ENCODE measurements at regions not wholly inside any gene's neighbourhood (a gene's known extent, or its start where the extent isn't known, plus 50 kb on each side); places are given as distances from the start of the nearest gene placed in this dataset.
"Not testable (repeated sequence)": the region's sequence is repeated elsewhere in the genome, so short reads cannot be mapped to it uniquely, and the experiment has no call there.

DNA sequence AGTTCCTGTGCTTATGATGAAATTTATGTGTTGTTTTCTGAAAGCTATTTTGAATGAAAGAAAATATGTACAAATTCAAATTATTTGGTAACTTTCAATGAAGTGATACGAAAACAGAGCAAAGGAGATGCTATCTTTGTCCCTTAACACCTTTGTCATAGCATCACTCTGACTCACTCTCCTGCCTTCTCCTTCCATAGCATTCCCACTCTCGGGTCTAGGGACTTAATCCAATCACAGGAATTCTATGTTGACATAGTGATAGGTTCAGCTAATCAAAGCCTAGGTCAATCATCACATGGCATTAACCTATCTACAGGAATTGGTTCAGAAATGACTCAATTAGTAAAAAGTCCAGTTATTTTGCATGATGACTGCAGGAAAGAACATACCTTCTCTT, 464.7 kb upstream of the RORB start:
- no peak for DNase-seq

DNA sequence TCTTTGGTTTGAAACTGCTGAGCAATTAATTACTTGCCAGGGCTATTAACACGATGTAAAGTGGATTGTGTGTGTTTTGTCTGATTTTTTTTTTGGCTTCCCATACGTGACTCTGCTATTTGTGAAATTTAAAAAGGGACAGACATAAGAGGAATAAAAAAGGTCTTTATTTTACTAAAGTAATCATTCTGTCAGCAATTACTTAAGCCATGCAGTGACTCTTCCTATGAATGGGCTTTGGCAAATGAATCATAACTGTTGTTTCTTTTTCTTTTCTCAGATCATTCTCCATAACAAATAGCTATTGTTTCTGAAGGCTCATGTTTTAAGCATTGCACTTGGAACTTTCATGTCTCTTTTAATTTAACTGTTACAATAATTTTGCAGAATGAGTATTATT, 461.3 kb upstream of the RORB start:
- DNase-seq, result no peak

DNA sequence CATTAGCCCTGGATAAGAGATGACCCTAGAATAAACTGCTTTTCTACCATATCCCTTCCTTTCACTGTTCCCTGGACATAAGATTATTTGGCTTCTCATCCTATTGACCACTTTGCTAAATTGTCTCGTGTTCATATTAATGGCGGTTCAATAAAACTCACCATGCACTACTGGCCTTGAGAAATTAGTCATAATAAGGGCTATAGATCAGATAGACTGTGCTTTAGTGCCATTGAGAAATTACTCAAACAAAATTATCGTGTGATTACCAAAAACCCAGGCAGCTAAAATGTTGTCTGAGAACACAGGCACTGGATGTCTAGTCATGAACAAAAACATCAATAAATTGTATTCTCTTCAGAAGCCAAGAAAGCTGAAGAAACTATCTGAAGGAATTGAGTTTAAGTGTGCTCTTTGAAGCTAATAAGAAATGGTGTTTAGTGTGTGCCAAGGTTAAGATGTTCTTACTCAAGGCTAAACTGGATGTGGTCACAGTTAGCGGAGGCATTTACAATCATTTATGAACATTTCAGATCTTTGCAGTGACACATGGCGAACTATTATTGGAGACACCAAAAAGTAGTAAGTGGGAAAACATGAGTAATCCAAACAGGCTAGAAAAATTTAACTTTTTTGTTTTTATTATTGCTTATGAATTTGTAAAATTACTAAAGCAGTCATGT, 460.4 kb upstream of the RORB start:
- no peak for DNase-seq

DNA sequence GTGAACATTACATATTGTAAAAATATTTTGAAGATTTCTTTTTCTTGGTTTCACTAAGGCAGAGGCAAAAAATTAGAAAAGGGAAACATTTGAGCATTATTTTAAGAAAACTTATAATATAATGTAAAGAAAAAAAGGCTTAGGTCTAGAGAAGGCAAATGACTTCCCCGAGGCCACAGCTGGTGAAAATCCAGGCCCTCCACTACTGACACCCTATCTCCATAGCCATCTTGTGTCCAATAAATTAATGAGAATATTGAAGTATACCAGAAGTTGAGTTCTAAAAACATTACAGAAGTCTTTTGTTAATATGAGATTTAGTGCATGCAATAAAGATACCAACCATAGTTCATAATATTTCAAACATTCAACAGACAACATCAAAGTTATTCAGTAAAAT, 459.9 kb upstream of the RORB start:
- DNase-seq, result no peak

DNA sequence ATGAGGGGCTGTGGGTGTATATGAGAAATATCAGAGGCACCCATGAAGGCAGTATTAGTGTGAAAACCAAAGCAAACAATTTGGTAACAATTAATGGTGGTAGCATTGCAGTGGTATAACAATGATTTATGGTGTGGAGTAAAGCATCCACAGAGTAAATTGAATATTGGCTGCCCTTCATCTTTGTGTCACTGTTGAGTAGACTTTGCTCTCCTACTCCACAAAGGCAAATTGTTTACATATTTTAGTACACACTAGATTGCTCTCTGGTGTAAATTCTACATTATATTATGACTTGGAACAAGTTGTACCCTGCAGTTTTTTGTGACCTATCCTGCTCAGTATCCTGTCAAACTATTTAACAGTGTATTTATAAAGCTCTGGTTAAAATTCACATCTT, 455.5 kb upstream of the RORB start:
- no peak for DNase-seq

DNA sequence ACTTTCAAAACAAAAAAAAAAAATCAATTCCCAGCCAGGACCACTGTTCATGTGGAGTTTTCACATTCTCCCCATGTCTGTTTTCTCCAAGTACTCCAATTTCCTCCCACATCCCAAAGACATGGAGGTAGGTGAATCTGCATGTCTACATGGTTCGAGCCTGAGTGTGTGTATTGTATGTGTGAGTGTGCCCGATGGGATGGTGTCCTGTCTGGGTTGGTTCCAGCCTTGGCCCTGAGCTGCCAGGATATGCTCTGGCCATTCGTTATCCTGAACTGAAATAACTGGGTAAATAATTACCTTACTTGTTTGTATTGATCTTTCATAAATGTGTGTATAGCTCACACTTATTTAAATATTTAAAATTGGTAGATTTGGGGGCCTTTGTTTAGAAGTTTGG, 452.3 kb upstream of the RORB start:
- no peak for DNase-seq

DNA sequence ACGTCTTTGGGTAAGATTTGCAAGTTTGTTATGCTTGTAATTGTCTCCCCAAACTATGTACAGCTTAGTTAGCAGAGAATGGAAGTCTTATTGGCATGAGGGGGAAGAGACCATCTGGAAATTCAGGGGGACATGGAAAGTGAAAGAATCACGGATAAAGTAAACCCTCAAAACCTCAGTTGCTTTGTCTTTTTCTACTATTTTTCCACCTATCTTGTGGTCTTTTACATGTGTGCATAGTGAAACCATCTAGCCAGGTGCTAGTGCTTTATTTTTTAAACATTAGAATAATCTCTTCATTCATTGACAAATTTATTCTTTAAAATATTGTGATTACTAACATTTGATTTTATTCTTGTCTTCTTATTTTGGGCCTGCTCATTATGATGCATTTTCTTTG, 441.1 kb upstream of the RORB start:
- DNase-seq, result no peak

DNA sequence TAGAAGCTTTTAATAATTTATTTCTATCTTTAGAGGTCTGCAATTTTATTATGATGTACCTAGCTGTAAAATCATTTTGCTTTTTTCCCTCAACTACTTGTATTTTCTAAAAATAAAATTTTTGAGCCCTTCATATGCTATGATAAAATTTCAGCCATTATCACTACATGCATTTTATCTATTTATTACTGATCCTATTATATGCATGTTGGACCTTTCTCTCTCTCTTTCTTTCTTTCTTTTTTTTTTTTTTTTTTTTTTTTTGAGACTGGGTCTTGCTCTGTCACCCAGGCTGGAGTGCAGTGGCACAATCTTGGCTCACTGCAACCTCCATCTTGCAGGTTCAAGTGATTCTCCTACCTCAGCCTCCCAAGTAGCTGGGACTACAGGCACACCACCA, 440.1 kb upstream of the RORB start:
- not testable (repeated sequence) for DNase-seq

DNA sequence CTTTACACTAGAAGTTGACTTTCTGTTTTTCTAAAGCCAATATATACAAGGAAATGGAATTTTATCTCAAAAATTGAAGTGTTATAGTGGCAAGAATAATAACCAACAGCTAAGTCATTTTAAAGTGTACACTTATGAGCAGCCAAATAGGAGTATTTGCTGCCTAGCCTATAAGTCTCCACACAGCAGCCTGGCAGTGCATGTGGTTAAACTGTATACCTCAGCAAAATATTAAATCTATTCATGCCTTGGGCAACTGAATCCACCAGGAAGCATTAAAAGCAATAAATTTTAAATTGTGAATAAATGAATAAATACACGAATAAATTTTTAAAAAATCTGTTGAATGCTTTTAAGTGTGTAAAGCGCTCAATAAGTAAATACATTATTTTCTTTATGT, 432.4 kb upstream of the RORB start:
- DNase-seq, result no peak

DNA sequence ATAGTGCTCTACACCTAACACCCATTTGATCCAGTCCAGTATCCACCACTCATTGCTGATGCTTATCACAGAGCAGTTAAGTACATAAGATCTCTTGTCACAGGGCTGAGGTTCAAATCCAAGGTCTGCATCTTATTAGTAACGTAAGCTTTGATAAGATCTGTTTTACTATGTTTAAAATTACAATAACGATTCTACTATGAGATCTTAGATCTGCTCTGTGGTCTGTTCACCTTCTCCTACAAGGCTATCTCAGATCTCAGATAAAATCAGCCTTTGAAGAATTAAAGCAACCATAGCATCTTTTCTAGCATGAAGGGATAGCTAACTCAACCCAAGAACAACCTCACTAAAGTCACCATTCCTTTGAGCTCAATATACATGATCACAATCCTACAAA, 431.0 kb upstream of the RORB start:
- DNase-seq, result no peak

DNA sequence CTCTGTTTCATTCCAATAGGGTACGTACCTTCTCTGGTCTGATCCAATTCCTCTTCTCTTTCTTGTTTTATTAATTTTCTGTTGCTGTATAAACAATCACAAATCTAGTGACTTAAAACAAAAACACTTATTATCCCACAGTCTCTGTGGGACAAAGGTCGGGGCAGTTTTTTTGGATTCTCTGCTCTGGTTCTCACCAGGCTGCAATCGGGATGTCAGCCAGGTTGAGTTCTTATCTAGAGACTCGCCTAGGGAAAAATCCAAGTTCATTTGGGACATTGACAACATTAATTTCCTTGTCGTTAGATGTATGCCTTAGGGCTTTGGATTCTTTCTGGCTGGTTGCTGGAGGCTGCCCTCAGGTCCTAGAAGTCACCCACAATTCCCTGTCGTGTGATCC, 430.5 kb upstream of the RORB start:
- DNase-seq, result no peak

DNA sequence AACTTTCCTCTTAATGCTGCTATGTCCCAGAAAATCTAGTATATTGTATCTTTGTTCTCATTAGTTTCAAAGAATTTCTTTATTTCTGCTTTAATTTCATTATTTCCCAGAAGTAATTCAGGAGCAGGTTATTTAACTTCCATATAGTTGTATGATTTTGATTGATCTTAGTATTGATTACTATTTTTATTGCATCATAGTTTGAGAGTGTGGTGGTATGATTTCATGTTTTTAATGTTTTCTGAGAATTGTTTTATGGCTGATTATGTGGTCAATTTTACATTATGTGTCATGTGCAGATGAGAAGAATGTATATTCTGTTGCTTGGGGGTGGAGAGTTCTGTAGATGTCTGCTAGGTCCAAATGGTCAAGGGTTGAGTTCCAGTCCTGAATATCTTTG, 425.6 kb upstream of the RORB start:
- DNase-seq, result no peak

DNA sequence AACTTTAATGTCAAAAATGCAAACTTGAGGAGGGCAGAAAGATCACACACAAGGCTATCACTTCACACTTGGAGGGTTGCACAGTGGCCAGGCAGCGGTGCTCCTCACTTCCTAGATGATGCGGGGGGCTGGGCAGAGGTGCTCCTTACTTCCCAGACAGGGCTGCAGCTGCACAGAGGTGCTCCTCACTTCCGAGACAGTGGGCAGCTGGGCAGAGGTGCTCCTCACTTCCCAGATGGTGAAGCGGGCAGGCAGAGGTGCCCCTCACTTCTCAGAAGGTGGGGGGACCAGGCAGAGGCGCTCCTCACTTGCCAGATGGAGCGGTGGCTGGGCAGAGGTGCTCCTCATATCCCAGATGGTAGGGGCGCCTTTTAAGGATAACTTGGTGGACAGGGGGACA, 423.2 kb upstream of the RORB start:
- no peak for DNase-seq

DNA sequence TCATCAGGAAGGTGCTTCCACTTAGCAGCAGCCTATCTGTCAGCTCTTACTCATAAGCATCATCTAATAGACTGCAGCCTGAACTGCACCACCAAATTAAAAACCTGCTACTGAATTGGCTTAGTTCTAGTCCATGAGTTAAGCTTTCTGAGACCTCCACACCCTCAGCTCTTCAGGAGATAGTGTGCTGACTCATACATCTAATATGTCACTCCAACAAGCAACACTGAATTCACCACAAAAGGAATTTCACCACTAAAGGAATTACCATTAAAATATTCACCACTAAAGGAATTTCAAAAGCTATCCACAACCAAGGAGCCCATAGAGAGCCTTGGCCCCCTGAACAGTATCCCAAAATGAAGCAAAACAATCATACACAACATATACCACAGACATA, 418.5 kb upstream of the RORB start:
- no peak for DNase-seq

DNA sequence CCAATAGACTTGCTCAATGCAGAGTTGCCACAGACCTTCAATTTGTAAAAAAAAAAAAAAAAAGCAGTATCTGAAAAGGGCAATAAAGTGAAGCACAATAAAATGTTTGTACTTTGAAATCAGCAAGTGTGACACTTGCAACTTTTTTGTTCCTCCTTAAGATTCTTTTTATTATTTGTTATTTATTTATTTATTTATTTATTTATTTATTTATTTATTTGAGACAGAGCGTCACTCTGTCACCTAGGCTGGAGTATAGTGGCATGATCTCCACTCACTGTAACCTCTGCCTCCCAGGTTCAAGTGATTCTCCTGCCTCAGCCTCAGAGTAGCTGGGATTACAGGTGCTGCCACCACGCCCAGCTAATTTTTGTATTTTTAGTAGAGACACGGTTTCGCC, 416.5 kb upstream of the RORB start:
- not testable (repeated sequence) for DNase-seq

DNA sequence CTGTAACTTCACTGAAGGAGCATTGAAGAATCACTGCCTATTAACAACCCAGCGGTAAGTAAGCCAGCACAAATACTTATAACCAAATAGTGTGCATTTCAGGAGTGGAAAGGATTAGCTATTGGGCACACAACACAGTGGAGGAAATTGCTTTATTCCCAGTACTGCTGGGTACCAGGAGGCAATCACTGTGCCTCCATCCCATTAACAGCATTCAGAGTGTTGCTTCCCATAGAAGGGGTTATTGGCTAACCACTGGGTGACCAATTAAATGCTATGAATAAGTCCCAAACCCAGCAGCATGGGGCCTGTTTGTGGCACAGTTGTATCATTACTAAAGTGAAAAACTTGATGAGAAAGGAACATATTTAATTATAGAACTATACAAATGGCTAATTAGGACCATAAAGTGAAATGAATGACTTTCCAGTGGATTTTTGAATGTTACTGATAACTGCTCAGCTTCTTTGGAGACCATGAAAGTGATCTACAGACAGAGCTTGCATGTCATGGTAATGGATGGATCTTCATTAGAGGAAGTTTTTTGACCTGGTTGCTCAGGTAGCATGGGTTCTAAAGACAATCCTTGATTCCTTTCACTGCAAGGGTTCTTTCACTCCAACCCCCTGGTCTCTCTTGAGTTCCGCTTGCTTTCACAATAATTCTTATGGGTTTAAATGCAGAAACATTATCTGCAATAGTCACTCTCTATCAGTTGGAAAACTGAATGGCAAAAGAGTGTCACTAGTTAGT, 413.3 kb upstream of the RORB start:
- DNase-seq, result no peak

DNA sequence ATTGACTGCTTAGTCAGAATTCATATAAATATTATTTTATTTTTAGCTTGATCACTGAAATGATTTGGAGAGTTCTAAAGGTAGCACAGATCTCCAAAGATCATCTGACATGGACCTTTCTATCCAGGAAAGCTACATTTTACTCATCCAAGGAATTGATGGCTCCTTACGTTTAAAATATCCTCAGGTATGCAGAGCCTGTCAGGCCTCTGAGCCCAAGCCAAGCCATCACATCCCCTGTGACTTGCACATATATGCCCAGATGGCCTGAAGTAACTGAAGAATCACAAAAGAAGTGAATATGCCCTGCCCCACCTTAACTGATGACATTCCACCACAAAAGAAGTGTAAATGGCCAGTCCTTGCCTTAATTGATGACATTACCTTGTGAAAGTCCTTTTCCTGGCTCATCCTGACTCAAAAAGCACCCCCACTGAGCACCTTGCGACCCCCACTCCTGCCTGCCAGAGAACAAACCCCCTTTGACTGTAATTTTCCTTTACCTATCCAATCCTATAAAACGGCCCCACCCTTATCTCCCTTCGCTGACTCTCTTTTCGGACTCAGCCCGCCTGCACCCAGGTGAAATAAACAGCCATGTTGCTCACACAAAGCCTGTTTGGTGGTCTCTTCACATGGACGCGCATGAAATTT, 411.6 kb upstream of the RORB start:
- DNase-seq, result not testable (repeated sequence)

DNA sequence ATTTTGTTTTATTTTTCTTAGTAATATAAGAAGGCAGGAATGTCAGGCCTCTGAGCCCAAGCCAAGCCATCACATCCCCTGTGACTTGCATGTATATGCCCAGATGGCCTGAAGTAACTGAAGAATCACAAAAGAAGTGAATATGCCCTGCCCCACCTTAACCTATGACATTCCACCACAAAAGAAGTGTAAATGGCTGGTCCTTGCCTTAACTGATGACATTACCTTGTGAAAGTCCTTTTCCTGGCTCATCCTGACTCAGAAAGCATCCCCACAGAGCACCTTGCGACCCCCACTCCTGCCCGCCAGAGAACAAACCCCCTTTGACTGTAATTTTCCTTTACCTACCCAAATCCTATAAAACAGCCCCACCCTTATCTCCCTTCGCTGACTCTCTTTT, 406.2 kb upstream of the RORB start:
- not testable (repeated sequence) for DNase-seq

DNA sequence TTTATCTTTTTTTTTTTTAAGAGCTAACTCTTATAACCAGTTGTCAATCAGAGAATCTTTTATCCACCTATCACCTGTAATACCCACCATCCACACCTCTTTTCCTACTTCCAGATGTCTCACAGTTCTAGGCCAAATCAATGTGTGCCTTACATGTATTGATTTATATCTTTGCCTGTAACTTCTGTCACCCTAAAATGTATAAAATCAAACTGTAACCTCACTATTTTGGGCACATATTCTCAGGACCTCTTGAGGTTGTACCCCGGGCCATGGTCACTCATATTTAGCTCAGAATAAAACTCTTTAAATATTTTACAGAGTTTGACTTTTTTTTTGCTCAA, 404.7 kb upstream of the RORB start:
- DNase-seq, result no peak

DNA sequence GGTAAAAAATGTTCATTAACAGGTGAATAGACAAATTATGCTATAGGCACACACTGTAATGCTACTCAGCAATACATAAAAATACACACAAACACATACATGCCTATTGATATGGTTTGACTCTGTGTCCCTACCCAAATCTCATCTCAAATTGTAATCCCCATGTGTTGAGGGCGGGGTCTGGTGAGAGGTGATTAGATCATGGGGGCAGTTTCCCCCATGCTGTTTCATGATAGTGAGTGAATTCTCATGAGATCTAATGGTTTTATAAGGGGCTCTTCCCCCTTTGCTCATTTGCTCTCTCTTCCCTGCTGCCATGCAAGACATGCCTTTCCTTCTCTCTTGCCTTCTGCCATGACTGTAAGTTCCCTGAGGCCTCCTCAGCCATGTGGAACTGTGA, 403.1 kb upstream of the RORB start:
- DNase-seq, result not testable (repeated sequence)

DNA sequence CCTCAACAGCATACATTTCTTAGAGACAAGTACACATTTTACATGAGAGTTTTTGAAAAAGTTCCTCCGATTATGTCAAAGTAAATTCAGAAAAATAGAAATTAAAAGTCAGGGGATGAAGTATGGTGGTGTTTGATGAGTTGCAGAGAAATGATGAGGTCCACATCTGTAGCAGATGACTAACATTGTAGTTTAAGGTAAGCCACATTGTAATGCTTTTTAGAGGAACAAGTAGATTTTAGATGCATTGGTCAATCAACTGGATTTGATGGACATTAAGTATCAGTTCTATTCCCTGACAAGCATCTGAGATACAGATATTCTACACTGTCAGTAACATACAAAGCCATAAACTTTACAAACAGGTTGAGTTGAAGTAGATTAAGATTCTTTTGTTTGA, 402.4 kb upstream of the RORB start:
- DNase-seq, result no peak

DNA sequence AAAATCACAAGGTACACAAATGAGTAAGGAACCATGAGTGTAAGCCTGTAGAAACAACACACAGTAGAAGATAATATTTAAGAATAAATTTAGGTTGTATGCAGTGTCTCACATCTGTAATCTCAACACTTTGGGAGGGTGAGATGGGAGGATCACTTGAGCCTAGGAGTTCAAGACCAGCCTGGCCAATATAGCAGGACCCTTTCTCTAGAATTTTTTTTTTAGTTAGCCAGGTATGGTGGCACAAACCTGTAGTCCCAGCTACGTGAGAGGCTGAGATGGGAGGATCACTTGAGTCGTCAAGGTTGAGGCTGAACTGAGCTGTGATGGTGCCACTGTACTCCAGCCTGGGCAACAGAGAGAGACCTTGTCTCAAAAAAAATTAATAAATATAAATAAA, 401.2 kb upstream of the RORB start:
- DNase-seq, result no peak

DNA sequence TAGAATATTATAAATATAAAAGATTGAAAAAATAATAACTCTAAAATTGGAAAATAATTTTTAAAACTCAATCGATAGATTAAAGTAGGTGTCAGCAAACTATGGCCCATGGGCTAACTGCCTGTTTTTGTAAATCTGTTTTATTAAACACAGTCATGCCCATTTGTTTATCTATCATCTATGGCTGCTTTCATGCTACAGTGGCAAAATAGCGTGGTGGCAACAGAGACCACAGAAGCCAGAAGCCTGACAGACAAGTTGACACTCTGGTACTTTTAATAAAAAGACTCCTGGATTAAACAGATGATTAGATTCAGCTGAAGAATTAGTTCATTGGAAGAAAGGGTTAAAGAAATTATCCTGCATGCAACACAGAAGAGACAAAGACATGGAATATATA, 400.7 kb upstream of the RORB start:
- DNase-seq, result no peak

DNA sequence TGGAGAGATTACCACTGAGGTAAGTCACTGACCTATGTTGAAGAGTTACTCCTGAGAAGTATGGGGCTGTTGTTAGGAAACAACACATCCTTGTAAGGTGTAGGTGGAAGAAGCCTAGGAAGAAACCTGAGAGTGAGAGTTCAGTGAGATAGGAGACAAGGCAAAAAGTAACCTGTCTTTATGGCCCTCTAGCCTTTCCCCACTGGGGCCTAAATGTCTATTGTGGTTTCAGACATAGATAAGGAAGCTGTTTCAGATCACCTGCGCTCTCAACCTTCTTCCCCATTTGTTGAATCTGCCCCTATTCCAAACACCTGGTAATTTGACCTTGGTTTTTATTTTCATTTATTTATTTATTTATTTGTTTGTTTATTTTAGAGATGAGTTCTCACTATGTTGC, 397.1 kb upstream of the RORB start:
- no peak for DNase-seq
